ENCODE measurements at regions not wholly inside any gene's neighbourhood (a gene's known extent, or its start where the extent isn't known, plus 50 kb on each side); places are given as distances from the start of the nearest gene placed in this dataset.

DNA sequence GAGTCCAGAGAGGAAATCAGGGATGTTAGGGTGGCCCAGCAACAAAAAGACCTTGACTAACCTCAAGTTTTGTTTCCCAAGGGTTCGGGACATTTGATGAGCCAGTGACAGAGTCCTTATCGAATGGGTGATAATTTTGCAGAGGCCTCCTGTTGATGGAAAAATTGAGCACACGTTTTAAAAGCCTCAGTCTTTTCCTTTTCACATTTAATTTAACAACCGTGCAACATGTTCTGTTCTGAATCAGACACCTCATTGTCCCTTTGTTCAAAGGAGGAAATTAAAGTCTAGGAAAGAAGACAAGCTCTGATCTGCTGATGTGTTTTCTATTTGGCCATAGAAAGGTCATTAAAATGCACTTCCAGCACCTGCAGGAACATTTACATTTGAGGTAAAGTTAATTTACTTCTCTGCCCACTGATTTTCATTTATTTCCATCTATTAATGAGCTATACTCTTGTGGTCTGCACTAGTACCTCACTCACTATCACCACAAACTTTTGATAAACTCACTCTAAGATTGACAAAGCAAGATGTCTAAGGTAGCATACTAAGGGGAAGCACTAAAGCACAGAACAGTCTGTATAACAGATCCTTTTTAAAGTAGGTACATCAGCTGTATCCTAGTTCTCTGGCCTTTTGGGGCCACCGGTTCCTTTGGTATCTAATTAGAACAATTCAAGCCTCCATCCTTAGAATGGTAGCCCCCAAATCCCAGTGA is 147.0 kb downstream of the RPAP3 start:
- DNase-seq, result no peak

- DNase-seq, result no peak
Observed at GRCh38 chr12:47557386-47557785, 148.4 kb downstream of the RPAP3 start.

DNA sequence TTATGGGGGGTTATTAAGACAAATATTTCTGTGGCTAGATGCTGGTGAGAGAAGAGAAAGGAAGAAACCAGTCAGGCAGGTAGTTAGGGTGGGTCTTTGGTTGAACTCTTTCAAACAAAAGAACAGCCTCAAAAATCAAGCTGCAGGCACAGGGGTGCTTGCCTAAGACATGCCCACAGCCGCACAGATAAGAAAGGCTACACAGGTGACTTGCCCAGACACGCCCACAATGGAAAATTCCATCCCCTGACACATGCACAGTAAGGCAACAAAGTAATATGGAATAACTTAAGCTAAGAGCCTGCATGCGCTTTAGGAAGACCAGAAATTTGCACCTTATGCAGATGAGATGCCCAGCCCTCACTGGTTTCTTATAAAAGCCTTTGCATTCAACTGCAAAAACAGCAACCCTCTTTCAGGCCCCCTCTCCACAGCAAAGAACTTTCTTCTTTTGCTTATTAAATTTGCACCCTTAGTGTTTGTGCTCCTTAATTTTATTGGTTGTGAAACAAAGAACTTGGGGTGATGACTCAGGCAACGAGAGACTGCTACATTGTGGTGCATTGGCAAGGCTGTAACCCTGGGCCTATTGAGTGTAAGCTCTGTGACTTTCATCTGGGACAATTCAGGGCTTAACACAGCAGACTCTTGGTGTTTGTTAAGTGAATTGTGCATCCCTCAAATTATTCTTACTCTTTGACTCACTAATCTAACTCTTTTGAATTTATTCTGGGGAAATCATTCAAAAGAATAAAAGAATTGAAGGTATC is 149.4 kb downstream of the RPAP3 start:
- DNase-seq, result no peak

- no peak for DNase-seq
Observed at GRCh38 chr12:47554046-47554653, 151.7 kb downstream of the RPAP3 start.

DNA sequence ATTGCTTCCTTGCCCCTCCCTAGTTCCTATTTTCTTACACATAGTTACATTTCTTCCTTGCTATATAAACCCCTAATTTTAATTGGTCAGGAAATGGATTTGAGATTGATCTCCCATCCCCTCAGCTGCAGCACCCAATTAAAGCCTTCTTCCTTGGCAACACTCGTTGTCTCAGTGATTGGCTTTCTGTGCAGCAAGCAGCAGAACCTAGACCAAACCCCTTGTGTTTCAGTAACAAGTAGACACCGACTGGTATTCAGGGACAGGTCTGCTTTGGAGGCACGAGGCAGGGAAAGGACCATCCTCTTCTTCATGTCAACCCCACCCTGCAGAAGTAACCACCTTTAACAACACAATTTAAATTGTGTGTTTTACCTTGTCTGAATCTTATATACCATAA is 152.6 kb downstream of the RPAP3 start:
- no peak for DNase-seq

- DNase-seq, result no peak
Observed at GRCh38 chr12:47551426-47551851, 154.4 kb downstream of the RPAP3 start.

- no peak for DNase-seq
Observed at GRCh38 chr12:47549258-47549657, 156.6 kb downstream of the RPAP3 start.

GRCh38 chr12:47548401-47548800 is 157.4 kb downstream of the RPAP3 start:
- DNase-seq, result no peak

- DNase-seq, result peak in 1 of 2 donors; percentile 13
Observed at GRCh38 chr12:47547077-47547476, 158.8 kb downstream of the RPAP3 start.

DNA sequence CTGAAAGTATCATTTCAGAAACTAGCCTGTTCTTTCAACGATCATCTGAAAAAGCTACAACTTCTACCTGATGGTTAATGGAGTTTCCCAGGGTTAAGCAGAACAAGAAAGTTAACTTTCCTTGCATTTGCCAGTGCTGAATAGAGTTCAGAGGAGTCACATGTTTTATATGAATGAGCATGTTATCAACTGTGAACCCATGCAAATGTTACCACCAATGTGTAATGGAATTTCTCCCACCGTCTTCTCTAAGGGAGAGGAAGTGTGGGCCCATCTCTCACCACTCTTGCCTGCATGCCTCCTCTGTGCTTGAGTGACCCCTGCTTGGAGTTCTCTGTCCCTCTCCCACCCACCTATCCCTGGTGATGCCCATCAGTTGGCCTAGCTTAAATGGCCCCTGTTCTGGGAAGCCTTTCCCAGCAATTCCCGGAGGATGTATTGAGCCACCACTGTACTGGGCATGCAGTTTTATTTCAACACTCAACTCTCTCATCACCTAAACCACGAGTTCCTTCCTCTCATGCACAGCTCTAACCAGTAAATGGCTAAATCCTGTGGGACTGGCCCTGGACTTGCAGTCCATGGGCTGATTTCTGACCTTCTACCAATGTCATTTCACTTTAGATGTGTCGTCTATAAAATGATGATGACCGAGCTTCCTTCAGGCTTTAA is 159.8 kb downstream of the RPAP3 start:
- no peak for DNase-seq

DNA sequence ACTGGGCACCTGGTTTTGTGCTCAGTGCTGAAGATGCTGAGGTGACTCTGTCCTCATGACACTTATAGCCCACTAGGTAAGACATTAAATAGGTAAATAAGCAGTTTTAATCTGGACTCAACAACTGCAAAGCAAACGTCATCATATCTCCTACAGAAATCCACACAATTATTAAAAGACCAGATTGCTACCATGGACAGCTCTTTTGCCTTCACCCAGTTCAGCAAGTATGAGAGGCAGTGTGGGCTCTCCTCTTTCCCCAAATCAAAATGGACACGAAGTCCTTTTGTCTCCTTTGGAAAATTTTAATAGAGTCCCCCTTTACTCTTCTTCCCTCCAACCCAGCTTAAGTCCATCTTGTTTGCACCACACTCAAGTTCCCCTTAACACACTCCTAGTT is 171.1 kb downstream of the RPAP3 start:
- DNase-seq, result no peak

DNA sequence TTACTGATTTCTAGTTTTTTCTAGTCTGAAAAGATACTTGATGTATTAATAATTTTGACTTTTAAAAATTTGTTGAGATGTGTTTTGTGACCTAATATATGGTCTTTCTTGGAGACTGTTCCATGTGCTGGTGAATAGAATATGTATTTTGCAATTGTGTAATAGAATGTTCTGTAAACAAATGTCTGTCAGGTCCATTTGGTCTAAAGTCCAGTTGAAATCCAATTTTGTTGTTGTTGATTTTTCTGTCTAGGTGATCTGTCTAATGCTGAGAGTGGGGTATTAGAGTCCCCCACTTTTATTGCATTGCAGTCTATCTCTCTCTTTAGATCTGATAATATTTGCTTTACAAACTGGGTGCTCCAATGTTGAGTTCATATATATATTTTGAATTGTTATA is 175.8 kb downstream of the RPAP3 start:
- no peak for DNase-seq

GRCh38 chr12:47527816-47528215 is 178.0 kb downstream of the RPAP3 start:
- no peak for DNase-seq

- DNase-seq, result no peak
Observed at GRCh38 chr12:47520029-47520428, 185.8 kb downstream of the RPAP3 start.

DNA sequence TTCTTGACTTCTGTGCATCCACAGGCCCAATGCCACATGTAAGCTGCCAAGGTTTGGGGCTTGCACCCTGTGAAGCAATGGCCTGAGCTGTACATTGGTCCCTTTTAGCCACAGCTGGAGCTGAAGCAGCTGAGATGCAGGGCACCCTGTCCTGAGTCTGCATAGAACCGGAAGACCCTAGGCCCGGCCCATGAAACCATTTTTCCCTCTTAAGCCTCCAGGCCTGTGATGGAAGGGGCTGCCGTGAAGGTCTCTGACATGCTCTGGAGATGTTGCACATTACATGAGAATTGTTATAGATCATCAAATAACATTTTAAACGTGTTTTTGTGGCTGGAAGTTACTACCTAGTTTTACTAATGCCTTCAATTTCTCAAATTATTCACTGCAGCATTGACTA is 188.7 kb downstream of the RPAP3 start:
- no peak for DNase-seq

DNA sequence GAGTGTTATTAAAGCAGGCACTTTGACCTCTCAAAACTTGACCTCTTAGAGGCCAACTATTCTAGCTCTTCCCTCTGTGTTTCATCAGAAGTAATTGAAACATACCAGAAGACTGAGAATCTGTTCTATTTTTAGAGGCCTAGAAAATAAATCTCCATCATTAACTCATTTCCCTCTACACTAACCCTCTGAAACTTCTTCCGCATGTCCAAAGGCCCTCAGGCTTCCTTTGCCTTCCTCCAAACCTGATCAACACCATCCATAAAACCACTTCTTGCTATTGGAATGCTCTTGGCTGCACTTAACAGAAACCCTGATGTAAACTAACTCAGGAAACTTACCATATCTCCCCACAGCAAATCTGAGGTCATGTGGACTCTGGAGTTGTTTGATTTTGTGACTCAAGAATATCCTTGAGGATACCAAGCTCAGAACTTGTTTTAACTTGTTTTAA is 196.4 kb downstream of the RPAP3 start:
- no peak for DNase-seq

GRCh38 chr12:47507221-47507620 is 198.6 kb downstream of the RPAP3 start:
- no peak for DNase-seq

DNA sequence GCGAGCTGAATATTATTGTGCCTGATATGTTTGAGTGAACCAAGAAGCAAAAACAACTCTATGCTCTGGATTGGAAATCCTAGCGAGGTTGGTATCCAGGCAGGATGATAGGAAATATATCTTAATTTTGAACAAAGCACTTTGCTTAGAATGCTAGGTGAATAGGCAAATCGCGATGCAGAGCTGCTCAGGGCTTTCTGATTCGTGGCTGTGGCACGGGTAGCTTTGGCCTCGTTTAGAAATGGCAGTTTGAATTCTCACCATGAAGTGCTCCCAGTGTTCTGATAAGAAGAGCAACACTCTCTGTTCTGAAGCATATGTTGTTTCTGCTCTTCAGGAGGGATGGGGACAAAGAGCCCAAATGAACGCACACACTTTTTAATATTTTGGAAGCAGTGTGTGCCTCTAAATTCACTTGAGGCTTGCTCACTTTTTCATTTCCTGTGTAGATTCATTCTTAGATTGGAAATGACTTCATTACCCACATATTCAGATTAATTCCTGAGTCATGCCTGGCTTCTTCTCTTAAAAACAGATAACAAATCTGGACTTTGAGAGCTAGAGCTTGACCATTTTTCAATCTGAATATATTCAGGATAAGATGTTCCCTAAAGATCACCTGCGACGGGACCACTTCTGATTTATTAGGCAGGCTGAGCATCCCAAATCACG is 200.9 kb downstream of the RPAP3 start:
- no peak for DNase-seq

DNA sequence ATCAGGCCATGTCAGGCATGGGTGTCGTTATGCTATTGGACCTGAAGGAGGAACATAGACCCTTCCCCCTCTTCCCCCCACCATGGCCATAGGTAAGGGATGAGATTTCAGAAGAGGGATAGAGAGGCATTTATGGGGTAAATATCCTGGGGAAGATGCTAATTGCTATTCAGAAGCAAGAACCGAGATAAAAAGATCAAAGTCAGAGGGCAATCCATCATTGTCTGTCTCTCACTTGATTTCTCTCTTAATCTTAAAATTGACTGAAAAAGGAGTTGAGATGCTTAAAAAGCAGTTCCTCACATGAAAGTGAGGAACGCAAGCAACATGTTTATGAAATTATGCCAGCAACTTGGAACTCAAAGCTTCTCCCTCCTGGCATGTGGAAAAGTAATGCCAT is 212.0 kb downstream of the RPAP3 start:
- no peak for DNase-seq

- DNase-seq, result no peak
Observed at GRCh38 chr12:47491516-47492305, 214.1 kb downstream of the RPAP3 start.

DNA sequence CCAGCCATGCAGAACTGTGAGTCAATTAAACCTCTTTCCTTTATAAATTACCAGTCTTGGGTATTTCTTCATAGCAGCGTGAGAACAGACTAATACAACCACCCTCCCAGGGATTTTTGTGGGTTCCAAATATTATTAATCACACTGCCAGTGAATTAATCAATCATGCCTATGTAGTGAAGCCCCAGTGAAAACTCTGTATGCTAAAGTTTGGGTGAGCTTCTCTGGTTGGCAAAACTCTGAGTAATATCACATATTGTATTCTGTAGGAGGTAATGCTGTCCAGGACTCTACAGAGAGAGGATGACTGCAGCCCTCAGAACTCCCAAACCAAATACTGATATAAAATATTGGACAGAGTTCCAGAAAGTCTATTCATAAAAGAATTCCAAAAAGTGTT is 216.9 kb downstream of the RPAP3 start:
- no peak for DNase-seq

GRCh38 chr12:47481041-47481440 is 224.8 kb downstream of the RPAP3 start:
- no peak for DNase-seq
